ENCODE measurements at regions not wholly inside any gene's neighbourhood (a gene's known extent, or its start where the extent isn't known, plus 50 kb on each side); places are given as distances from the start of the nearest gene placed in this dataset.

DNA sequence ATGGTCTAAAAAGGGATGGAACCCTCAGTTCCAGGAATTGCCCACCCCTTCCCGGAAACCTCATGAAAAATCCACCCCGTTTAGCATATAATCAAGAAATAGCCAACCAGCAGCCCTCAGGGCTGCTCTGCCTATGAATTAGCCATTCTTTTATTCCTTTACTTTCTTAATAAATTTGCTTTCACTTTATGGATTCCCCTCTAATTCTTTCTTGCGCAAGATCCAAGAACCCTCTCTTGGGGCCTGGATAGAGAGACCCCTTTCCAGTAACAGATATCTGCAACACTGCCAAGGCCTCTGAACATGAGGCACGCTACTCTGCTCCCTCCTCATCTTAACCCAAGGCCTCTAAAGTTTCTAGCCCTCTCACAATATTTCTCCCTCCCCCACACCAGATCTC lies 58.9 kb upstream of the POU2F1 start:
- ChIA-PET CTCF (no interaction called here), POLR2A (no interaction called here)
- no peaks in the 10 kb centered on the region for H3K9me3 Mint-ChIP-seq
- no peak overlapping the region for H3K27ac Mint-ChIP-seq
- DNase-seq: no peak
- H3K36me3 Mint-ChIP-seq: no peaks in the 10 kb centered on the region
- peaks cover 11% of the 10 kb centered on the region for H3K27me3 Mint-ChIP-seq
- intact Hi-C loops (cut with micrococcal nuclease): no loop called here
- H3K4me1 Mint-ChIP-seq (ENCODE audit: low read depth): peaks cover 6% of the 10 kb centered on the region
- H3K4me3 Mint-ChIP-seq: no peak overlapping the region

DNA sequence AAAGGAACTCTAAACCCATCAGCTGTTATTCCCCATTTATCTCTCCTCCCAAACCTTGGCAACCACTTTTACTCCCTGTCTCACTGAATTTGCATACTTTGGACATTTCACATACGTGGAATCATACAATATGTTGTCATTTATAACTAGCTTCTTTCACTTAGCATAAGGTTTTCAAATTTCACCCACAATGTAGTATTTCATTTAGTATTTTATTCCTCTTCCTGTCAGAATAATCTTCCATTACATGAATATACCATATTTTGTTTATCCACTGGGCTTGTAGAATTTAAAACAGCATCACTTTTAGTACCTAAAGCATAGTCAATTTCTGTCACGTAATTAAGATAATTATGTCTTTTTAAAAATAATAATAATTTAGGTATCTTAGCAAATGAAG lies 55.5 kb upstream of the POU2F1 start:
- Mint-ChIP-seq H3K9me3 (peaks cover 5% of the 10 kb centered on the region), H3K4me3 (no peak overlapping the region), H3K27ac (no peak overlapping the region), H3K27me3 (peaks cover 34% of the 10 kb centered on the region), H3K36me3 (no peaks in the 10 kb centered on the region), H3K4me1 (ENCODE audit: low read depth) (peaks cover 6% of the 10 kb centered on the region)
- ChIA-PET CTCF (interaction anchor here (1.0 kb wide), 1 partner anchor 55 kb away, joined by 3 read pairs; no protein-coding TSS in a partner anchor), POLR2A (no interaction called here)
- no peak for DNase-seq
- intact Hi-C loops (cut with micrococcal nuclease): no loop called here

DNA sequence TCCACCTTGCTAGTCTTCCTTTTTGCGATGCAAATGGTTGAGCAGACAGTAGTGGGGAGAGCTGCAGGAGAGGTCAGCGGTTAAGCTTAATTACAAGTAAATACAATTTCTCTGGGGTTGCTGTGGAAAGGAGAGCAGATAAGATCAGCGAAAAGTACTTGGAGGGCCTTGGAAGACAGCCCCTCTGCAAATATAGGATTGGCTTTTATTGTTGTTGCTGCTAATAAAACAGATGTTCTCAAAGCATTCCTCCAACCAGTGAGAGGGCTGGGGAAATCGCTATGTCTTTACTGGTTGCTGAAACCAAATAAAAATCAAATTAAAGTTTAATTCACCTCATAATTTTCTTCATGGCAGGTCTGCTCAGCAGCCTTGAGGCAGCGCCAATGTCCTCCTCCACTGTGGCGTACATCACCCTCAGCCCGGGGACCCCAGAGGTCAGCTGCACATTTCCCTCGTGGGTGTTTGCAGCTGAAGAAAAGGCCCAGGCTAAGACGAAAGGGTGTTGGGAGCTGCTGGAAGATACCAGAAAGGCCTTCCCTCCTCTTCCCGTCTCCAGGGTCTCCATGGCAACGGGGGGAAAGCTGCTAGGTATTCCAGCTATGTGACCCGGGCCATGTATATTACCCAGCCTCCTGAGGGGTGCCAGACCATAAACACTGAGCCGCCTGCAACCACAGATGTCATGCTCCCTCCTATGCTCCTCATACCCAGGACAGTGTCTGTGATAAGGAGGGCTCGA lies 54.6 kb upstream of the POU2F1 start:
- Mint-ChIP-seq H3K27ac (no peak overlapping the region), H3K27me3 (peaks cover 35% of the 10 kb centered on the region), H3K4me1 (ENCODE audit: low read depth) (peaks cover 6% of the 10 kb centered on the region), H3K36me3 (no peaks in the 10 kb centered on the region), H3K9me3 (peaks cover 5% of the 10 kb centered on the region), H3K4me3 (no peak overlapping the region)
- ChIA-PET CTCF (no interaction called here), POLR2A (no interaction called here)
- no peak for DNase-seq
- intact Hi-C loops (cut with micrococcal nuclease): no loop called here

DNA sequence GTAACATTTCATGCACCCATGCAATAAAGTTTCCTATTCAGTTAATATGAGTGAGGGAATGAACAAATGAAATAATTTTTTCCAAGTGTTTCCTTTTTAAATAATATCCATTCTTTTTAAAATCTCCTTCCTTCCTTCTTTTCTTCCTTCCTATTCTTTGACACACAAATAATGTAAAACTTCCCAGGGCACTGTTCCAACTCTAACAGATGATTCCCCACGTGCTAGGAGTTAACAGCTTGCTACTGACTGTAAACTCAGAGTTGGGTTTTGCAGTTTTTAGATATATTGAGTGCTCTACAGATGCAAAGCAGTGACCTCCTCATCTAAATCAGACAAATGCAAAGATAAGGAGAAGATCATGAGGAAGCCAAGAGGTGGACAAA lies 54.0 kb upstream of the POU2F1 start:
- intact Hi-C loops (cut with micrococcal nuclease): no loop called here
- ChIA-PET CTCF (no interaction called here), POLR2A (no interaction called here)
- no peak for DNase-seq
- H3K36me3 Mint-ChIP-seq: no peaks in the 10 kb centered on the region
- peaks cover 5% of the 10 kb centered on the region for H3K9me3 Mint-ChIP-seq
- peaks cover 35% of the 10 kb centered on the region for H3K27me3 Mint-ChIP-seq
- H3K4me1 Mint-ChIP-seq (ENCODE audit: low read depth): peaks cover 6% of the 10 kb centered on the region
- H3K4me3 Mint-ChIP-seq: no peak overlapping the region
- H3K27ac Mint-ChIP-seq: no peak overlapping the region

DNA sequence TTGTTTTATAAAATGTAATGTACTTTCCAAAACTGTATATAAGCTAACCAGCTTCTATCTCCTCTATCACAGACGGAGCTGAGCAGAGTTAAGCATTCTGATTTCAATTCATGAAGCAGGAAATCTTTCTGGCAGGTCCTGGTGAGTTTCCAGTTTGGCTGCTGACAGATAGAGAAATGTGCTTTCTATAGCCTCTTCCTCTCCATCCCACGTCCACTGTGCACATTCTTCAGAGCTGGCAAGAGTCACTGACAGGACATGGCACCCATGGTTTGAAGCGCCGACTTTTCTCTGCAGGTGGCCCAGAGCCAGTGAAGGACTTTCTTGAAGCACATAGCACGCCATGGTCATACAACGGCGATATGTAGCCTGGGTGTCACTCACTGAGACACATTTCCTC lies 52.3 kb upstream of the POU2F1 start:
- Mint-ChIP-seq H3K36me3 (no peaks in the 10 kb centered on the region), H3K9me3 (peaks cover 5% of the 10 kb centered on the region), H3K27ac (no peak overlapping the region), H3K27me3 (peaks cover 35% of the 10 kb centered on the region), H3K4me3 (no peak overlapping the region), H3K4me1 (ENCODE audit: low read depth) (peaks cover under 1% of the 10 kb centered on the region)
- DNase-seq: no peak
- POLR2A ChIA-PET: no interaction called here
- CTCF ChIA-PET: no interaction called here
- intact Hi-C loops (cut with micrococcal nuclease): no loop called here

DNA sequence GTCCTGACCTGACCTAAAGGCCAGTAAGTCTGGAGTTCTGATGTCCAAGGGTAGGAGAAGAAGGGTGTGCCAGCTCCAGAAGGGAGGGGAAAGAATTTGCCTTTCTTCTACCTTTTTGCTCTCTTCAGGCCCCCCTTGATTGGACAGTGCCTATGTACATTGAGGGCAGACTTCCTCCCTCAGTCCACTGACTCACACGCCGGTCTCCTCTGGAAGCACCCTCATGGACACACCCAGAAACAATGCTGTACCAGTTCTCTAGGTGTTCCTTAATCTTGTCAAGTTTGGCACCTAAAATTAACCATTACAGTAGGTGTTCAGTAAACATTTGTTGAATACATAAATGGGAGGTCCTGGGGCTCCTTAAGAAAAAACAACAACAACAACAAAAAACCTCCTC lies 51.0 kb upstream of the POU2F1 start:
- Mint-ChIP-seq H3K27ac (no peak overlapping the region), H3K4me1 (ENCODE audit: low read depth) (no peaks in the 10 kb centered on the region), H3K36me3 (no peaks in the 10 kb centered on the region), H3K9me3 (peaks cover 5% of the 10 kb centered on the region), H3K4me3 (no peak overlapping the region), H3K27me3 (peaks cover 37% of the 10 kb centered on the region)
- no peak for DNase-seq
- POLR2A ChIA-PET: no interaction called here
- CTCF ChIA-PET: no interaction called here
- intact Hi-C loops (cut with micrococcal nuclease): no loop called here

Data from activated CD4-positive, alpha-beta memory T cell treated with anti-CD3 and anti-CD28 coated beads for 36 hours (primary cell).